SK-N-SH (cell line): ENCODE measurements at regions not wholly inside any gene's neighbourhood (a gene's known extent, or its start where the extent isn't known, plus 50 kb on each side); places are given as distances from the start of the nearest gene placed in this dataset.

Experiments used
- CTCF ChIA-PET: fragments of 300-600, 350-600 bp; formaldehyde crosslinking; extraction: SDS; loops from one replicate; lab custom pipeline; 2021; lab: Yijun Ruan, JAX
- POLR2A ChIA-PET: fragments of 350-600 bp; sonication (Branson Sonifier 250); formaldehyde crosslinking; extraction: SDS; loops from one replicate; lab custom pipeline; 2020; ENCODE audit warnings: antibody characterized with exemption, inconsistent platforms; lab: Yijun Ruan, JAX
- DNase-seq: peaks from one replicate; pipeline ENCODE4 v3.0.0; 2012
- H2AFZ ChIP-seq: fragments of 200-600 bp; sonication (generic); 2 replicates; pipeline ENCODE4 v1.8.1; 2016; ENCODE audit warnings: antibody characterized with exemption, mild to moderate bottlenecking, low read depth
- H3F3A ChIP-seq: fragments of 200-600 bp; sonication (generic); replicated peaks from 2 replicates; pipeline ENCODE3; 2016; ENCODE audit warnings: antibody characterized with exemption, mild to moderate bottlenecking; ENCODE audit not compliant: insufficient read depth
- H3K27ac ChIP-seq, 2 experiments: fragments of 200-500 bp in 1 of 2; fragments of 200-600 bp in 1 of 2; sonication (Bioruptor generic) in 1 of 2; sonication (generic), shearing (Covaris generic) in 1 of 2; 2 replicates each; pipeline versions ENCODE4 v1.5.1 to v1.6.1; 2014 to 2016; ENCODE audit warnings: low read depth in 2 of 2, inconsistent platforms in 1 of 2, low read length in 1 of 2, mild to moderate bottlenecking in 1 of 2, mixed read lengths in 1 of 2
- H3K27me3 ChIP-seq: fragments of 200-600 bp; sonication (generic), shearing (Covaris generic); 2 replicates; pipeline ENCODE4 v1.6.1; 2016; ENCODE audit warnings: mixed run types; ENCODE audit not compliant: insufficient read depth
- H3K36me3 ChIP-seq, 2 experiments: fragments of 200-500 bp in 1 of 2; fragments of 200-600 bp in 1 of 2; sonication (Bioruptor generic) in 1 of 2; sonication (generic) in 1 of 2; replicated peaks in 1 of 2; 2 replicates each; pipeline versions ENCODE3 to v1.5.1; 2014 to 2016; ENCODE audit warnings: low read length in 1 of 2, mild to moderate bottlenecking in 1 of 2; ENCODE audit not compliant: insufficient read depth in 2 of 2, control insufficient read depth in 1 of 2
- H3K4me1 ChIP-seq, 2 experiments: fragments of 200-500 bp in 1 of 2; fragments of 200-600 bp in 1 of 2; sonication (Bioruptor generic) in 1 of 2; sonication (generic), shearing (Covaris generic) in 1 of 2; 2 replicates each; pipeline versions ENCODE4 v1.5.1 to v1.6.1; 2014 to 2016; ENCODE audit warnings: low read depth in 1 of 2, low read length in 1 of 2, mixed run types in 1 of 2; ENCODE audit not compliant: insufficient read depth in 2 of 2, control insufficient read depth in 1 of 2
- H3K4me2 ChIP-seq: fragments of 200-600 bp; sonication (generic), shearing (Covaris generic); 2 replicates; pipeline ENCODE4 v1.6.1; 2017; ENCODE audit warnings: mixed run types
- H3K4me3 ChIP-seq, 2 experiments: fragments of 200-500 bp in 1 of 2; fragments of 200-600 bp in 1 of 2; sonication (Bioruptor generic) in 1 of 2; sonication (generic), shearing (Covaris generic) in 1 of 2; 2 replicates each; pipeline versions ENCODE4 v1.5.1 to v1.8.1; 2014 to 2016; ENCODE audit warnings: low read depth in 2 of 2, inconsistent platforms in 1 of 2, low read length in 1 of 2, mild to moderate bottlenecking in 1 of 2, mixed read lengths in 1 of 2, moderate library complexity in 1 of 2
- H3K79me2 ChIP-seq: fragments of 200-600 bp; sonication (generic); 2 replicates; pipeline ENCODE4 v1.8.1; 2017; ENCODE audit warnings: mild to moderate bottlenecking; ENCODE audit not compliant: insufficient read depth
- H3K9ac ChIP-seq: fragments of 200-600 bp; sonication (generic); 2 replicates; pipeline ENCODE4 v1.6.1; 2017; ENCODE audit warnings: mixed run types
- H3K9me2 ChIP-seq: fragments of 200-600 bp; sonication (generic); 2 replicates; pipeline ENCODE4 v1.6.1; 2017; ENCODE audit warnings: mixed run types
- H3K9me3 ChIP-seq: fragments of 200-600 bp; sonication (generic); 2 replicates; pipeline ENCODE4 v1.6.1; 2017; ENCODE audit warnings: mixed run types, mild to moderate bottlenecking, moderate library complexity
- H4K20me1 ChIP-seq: fragments of 200-600 bp; sonication (generic); 2 replicates; pipeline ENCODE4 v1.6.1; 2017; ENCODE audit warnings: mild to moderate bottlenecking, mixed run types; ENCODE audit not compliant: insufficient read depth
- CHD2 ChIP-seq: fragments of 150-350 bp; IDR thresholded peaks from 2 replicates; pipeline ENCODE4 v1.6.1; 2018; ENCODE audit warnings: low read length; ENCODE audit not compliant: partially characterized antibody
- FOSL2 ChIP-seq: IDR thresholded peaks from 2 replicates; pipeline ENCODE4 v1.4.0; 2012; ENCODE audit warnings: low read depth, mild to moderate bottlenecking, moderate library complexity, borderline replicate concordance
- FOXM1 ChIP-seq: IDR thresholded peaks from 2 replicates; pipeline ENCODE4 v1.4.0; 2012; ENCODE audit warnings: low read depth, mild to moderate bottlenecking
- GABPA ChIP-seq: IDR thresholded peaks from 2 replicates; pipeline ENCODE4 v1.4.0; 2012; ENCODE audit warnings: low read depth, mild to moderate bottlenecking
- GATA2 ChIP-seq: sonication (generic); formaldehyde crosslinking; IDR thresholded peaks from 2 replicates; pipeline ENCODE4 v1.5.0; 2020; ENCODE audit warnings: mild to moderate bottlenecking, missing genetic modification reagents
- JUND ChIP-seq: IDR thresholded peaks from 2 replicates; pipeline ENCODE4 v1.4.0; 2012
- MAX ChIP-seq: IDR thresholded peaks from 2 replicates; pipeline ENCODE4 v1.4.0; 2012; ENCODE audit warnings: low read depth
- MEF2A ChIP-seq: IDR thresholded peaks from 2 replicates; pipeline ENCODE4 v1.4.0; 2012; ENCODE audit warnings: low read depth, borderline replicate concordance
- PBX3 ChIP-seq: IDR thresholded peaks from 2 replicates; pipeline ENCODE4; 2012
- RAD21 ChIP-seq: IDR thresholded peaks from 2 replicates; pipeline ENCODE4 v1.6.1; 2012; ENCODE audit warnings: mild to moderate bottlenecking, low read length
- RCOR1 ChIP-seq: fragments of 150-350 bp; IDR thresholded peaks from 2 replicates; pipeline ENCODE4 v1.6.1; 2017; ENCODE audit warnings: antibody characterized with exemption, low read length
- RFX5 ChIP-seq: IDR thresholded peaks from 2 replicates; pipeline ENCODE4 v1.6.1; 2012; ENCODE audit warnings: mild to moderate bottlenecking, improper control_type of control experiment, low read length
- TAF1 ChIP-seq: IDR thresholded peaks from 2 replicates; pipeline ENCODE4 v1.6.1; 2012; ENCODE audit warnings: low read depth, mild to moderate bottlenecking, low read length, moderate library complexity, borderline replicate concordance
- YY1 ChIP-seq: IDR thresholded peaks from 2 replicates; pipeline ENCODE4 v1.4.0; 2012; ENCODE audit warnings: low read depth, mild to moderate bottlenecking
- WGBS: methylation state at CpG from one replicate; pipeline ENCODE4 v1.1.6; 2017; ENCODE audit warnings: low lambda C conversion rate; 5-methylcytosine and 5-hydroxymethylcytosine counted together
- TF ChIP-seq, protein P1 (sequence below): IDR thresholded peaks from 2 replicates; pipeline ENCODE4 v1.6.1; 2012; ENCODE audit warnings: mild to moderate bottlenecking, low read depth, low read length, moderate library complexity
- TF ChIP-seq, protein P2 (sequence below): IDR thresholded peaks from 2 replicates; pipeline ENCODE4 v1.4.0; 2012; ENCODE audit warnings: low read depth, borderline replicate concordance
- TF ChIP-seq, protein P3 (sequence below): fragments of 200-600 bp; sonication (generic); IDR thresholded peaks from 2 replicates; pipeline ENCODE4 v1.6.1; 2017; ENCODE audit warnings: antibody characterized with exemption, mild to moderate bottlenecking, moderate library complexity
- TF ChIP-seq, protein P4 (sequence below): fragments of 150-350 bp; IDR thresholded peaks from 2 replicates; pipeline ENCODE4 v1.6.1; 2016; ENCODE audit warnings: mild to moderate bottlenecking, low read depth, low read length

DNA sequence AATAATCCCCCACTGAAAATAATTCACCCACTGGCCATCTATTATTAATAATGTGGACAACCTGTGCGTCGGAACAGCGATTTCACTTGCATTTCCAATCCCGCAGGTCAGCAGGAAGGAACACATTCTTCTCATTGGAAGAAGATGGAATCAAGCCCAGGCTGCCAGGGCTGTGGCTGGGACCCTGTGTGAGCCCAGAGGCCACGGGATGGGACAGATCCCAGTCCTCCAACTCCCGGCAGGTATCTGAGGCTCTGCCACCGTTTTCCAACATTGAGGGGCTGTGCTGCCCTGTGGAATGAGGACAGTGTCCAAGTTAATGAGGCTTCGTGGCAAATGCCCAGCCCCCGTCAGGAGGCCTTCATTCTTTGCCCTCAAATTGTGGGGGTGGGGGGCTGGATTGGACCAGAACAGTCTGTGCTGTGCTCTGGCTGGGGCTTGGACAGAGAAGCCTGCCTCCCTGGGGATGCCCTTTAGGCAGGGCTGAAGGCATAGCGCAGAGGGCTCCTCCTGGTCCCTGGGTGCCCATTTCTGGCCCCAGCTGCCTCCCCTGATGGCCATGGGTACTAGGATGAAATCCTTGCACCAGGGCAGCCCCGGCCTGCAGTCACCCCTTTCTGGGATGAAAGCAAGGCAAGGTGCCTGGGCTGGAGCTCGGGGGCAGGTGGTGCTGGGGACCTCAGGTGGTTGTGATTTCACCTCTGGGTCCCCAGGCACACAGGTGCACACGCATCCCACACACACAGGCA, 195.0 kb upstream of the PPP1R26 start:
- POLR2A ChIA-PET: no interaction called here
- no peak overlapping the region for H3K4me2 ChIP-seq
- CTCF ChIA-PET: interaction anchor here (2.3 kb wide), 1 partner anchor 128 kb away, joined by 6 read pairs; no protein-coding TSS in a partner anchor
- H3K9ac ChIP-seq: no peak overlapping the region
- H4K20me1 ChIP-seq: no peaks in the 10 kb centered on the region
- H2AFZ ChIP-seq: no peak overlapping the region
- no peak overlapping the region for H3K27ac ChIP-seq
- H3K4me3 ChIP-seq: no peak overlapping the region
- H3K4me1 ChIP-seq: peaks cover 0 to 23% of the 10 kb centered on the region in 2 experiments; a peak in 1 of 4 replicates
- H3F3A ChIP-seq: no peaks in the 10 kb centered on the region
- H3K9me2 ChIP-seq: no peaks in the 10 kb centered on the region
- no peaks in the 10 kb centered on the region for H3K36me3 ChIP-seq
- WGBS: 69% methylated on average over 6 of the region's 13 CpGs
- H3K9me3 ChIP-seq: no peaks in the 10 kb centered on the region
- DNase-seq: no peak
- no peaks in the 10 kb centered on the region for H3K79me2 ChIP-seq
- TF ChIP-seq, protein P1, sequence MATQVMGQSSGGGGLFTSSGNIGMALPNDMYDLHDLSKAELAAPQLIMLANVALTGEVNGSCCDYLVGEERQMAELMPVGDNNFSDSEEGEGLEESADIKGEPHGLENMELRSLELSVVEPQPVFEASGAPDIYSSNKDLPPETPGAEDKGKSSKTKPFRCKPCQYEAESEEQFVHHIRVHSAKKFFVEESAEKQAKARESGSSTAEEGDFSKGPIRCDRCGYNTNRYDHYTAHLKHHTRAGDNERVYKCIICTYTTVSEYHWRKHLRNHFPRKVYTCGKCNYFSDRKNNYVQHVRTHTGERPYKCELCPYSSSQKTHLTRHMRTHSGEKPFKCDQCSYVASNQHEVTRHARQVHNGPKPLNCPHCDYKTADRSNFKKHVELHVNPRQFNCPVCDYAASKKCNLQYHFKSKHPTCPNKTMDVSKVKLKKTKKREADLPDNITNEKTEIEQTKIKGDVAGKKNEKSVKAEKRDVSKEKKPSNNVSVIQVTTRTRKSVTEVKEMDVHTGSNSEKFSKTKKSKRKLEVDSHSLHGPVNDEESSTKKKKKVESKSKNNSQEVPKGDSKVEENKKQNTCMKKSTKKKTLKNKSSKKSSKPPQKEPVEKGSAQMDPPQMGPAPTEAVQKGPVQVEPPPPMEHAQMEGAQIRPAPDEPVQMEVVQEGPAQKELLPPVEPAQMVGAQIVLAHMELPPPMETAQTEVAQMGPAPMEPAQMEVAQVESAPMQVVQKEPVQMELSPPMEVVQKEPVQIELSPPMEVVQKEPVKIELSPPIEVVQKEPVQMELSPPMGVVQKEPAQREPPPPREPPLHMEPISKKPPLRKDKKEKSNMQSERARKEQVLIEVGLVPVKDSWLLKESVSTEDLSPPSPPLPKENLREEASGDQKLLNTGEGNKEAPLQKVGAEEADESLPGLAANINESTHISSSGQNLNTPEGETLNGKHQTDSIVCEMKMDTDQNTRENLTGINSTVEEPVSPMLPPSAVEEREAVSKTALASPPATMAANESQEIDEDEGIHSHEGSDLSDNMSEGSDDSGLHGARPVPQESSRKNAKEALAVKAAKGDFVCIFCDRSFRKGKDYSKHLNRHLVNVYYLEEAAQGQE: no peak
- TF ChIP-seq GATA2 (CRISPR knock-in tag) (no peak), FOXM1 (no peak), MAX (no peak), MEF2A (no peak), YY1 (no peak), RCOR1 (no peak), TAF1 (no peak), RFX5 (no peak), JUND (no peak), GABPA (no peak), CHD2 (no peak), FOSL2 (no peak), RAD21 (no peak), PBX3 (no peak)
- TF ChIP-seq, protein P2, sequence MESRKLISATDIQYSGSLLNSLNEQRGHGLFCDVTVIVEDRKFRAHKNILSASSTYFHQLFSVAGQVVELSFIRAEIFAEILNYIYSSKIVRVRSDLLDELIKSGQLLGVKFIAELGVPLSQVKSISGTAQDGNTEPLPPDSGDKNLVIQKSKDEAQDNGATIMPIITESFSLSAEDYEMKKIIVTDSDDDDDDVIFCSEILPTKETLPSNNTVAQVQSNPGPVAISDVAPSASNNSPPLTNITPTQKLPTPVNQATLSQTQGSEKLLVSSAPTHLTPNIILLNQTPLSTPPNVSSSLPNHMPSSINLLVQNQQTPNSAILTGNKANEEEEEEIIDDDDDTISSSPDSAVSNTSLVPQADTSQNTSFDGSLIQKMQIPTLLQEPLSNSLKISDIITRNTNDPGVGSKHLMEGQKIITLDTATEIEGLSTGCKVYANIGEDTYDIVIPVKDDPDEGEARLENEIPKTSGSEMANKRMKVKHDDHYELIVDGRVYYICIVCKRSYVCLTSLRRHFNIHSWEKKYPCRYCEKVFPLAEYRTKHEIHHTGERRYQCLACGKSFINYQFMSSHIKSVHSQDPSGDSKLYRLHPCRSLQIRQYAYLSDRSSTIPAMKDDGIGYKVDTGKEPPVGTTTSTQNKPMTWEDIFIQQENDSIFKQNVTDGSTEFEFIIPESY: no peak
- TF ChIP-seq, protein P3, sequence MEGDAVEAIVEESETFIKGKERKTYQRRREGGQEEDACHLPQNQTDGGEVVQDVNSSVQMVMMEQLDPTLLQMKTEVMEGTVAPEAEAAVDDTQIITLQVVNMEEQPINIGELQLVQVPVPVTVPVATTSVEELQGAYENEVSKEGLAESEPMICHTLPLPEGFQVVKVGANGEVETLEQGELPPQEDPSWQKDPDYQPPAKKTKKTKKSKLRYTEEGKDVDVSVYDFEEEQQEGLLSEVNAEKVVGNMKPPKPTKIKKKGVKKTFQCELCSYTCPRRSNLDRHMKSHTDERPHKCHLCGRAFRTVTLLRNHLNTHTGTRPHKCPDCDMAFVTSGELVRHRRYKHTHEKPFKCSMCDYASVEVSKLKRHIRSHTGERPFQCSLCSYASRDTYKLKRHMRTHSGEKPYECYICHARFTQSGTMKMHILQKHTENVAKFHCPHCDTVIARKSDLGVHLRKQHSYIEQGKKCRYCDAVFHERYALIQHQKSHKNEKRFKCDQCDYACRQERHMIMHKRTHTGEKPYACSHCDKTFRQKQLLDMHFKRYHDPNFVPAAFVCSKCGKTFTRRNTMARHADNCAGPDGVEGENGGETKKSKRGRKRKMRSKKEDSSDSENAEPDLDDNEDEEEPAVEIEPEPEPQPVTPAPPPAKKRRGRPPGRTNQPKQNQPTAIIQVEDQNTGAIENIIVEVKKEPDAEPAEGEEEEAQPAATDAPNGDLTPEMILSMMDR: no peak
- TF ChIP-seq, protein P4, sequence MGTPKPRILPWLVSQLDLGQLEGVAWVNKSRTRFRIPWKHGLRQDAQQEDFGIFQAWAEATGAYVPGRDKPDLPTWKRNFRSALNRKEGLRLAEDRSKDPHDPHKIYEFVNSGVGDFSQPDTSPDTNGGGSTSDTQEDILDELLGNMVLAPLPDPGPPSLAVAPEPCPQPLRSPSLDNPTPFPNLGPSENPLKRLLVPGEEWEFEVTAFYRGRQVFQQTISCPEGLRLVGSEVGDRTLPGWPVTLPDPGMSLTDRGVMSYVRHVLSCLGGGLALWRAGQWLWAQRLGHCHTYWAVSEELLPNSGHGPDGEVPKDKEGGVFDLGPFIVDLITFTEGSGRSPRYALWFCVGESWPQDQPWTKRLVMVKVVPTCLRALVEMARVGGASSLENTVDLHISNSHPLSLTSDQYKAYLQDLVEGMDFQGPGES: no peak
- TF ChIP-seq, all 33 proteins: peak for 0
- H3K27me3 ChIP-seq: no peaks in the 10 kb centered on the region
